ENCODE measurements at regions not wholly inside any gene's neighbourhood (a gene's known extent, or its start where the extent isn't known, plus 50 kb on each side); places are given as distances from the start of the nearest gene placed in this dataset.

GRCh38 chr17:33854596-33854995, 400.5 kb upstream of the CCL2 start:
- no peak for DNase-seq (ENCODE audit: low read depth)
- Histone ChIP-seq H3K36me3 (ENCODE audit: control insufficient read depth, insufficient read depth, low read length) (no peaks in the 10 kb centered on the region), H3K4me3 (ENCODE audit: low read depth, low read length) (no peak overlapping the region), H3K27me3 (ENCODE audit: control insufficient read depth, insufficient read depth, low read length) (no peaks in the 10 kb centered on the region)
- TF ChIP-seq CTCF (IDR thresholded peaks at IDR 0.05; ENCODE audit: insufficient read depth, low read depth, low read length) = no peak
- POLR2A ChIA-PET = no interaction called here
- CTCF ChIA-PET = no interaction called here

GRCh38 chr17:33858121-33858520, 397.0 kb upstream of the CCL2 start:
- TF ChIP-seq CTCF (IDR thresholded peaks at IDR 0.05; ENCODE audit: insufficient read depth, low read depth, low read length) = no peak
- no peaks in the 10 kb centered on the region for H3K27me3 ChIP-seq (ENCODE audit: control insufficient read depth, insufficient read depth, low read length)
- H3K36me3 ChIP-seq (ENCODE audit: control insufficient read depth, insufficient read depth, low read length) = no peaks in the 10 kb centered on the region
- POLR2A ChIA-PET = no interaction called here
- no peak for DNase-seq (ENCODE audit: low read depth)
- H3K4me3 ChIP-seq (ENCODE audit: low read depth, low read length) = no peak overlapping the region
- CTCF ChIA-PET = no interaction called here

GRCh38 chr17:33858682-33859081, 396.4 kb upstream of the CCL2 start:
- no peaks in the 10 kb centered on the region for H3K36me3 ChIP-seq (ENCODE audit: control insufficient read depth, insufficient read depth, low read length)
- no peak overlapping the region for H3K4me3 ChIP-seq (ENCODE audit: low read depth, low read length)
- CTCF ChIA-PET = no interaction called here
- TF ChIP-seq CTCF (IDR thresholded peaks at IDR 0.05; ENCODE audit: insufficient read depth, low read depth, low read length) = no peak
- POLR2A ChIA-PET = no interaction called here
- DNase-seq (ENCODE audit: low read depth) = no peak
- no peaks in the 10 kb centered on the region for H3K27me3 ChIP-seq (ENCODE audit: control insufficient read depth, insufficient read depth, low read length)

GRCh38 chr17:33862772-33863602, 392.1 kb upstream of the CCL2 start:
- no peaks in the 10 kb centered on the region for H3K36me3 ChIP-seq (ENCODE audit: control insufficient read depth, insufficient read depth, low read length)
- ChIA-PET CTCF (no interaction called here), POLR2A (no interaction called here)
- no peaks in the 10 kb centered on the region for H3K27me3 ChIP-seq (ENCODE audit: control insufficient read depth, insufficient read depth, low read length)
- no peak overlapping the region for H3K4me3 ChIP-seq (ENCODE audit: low read depth, low read length)
- DNase-seq (ENCODE audit: low read depth) = no peak
- no peak for TF ChIP-seq CTCF (IDR thresholded peaks at IDR 0.05; ENCODE audit: insufficient read depth, low read depth, low read length)

- TF ChIP-seq CTCF (IDR thresholded peaks at IDR 0.05; ENCODE audit: insufficient read depth, low read depth, low read length) = no peak
- no peak for DNase-seq (ENCODE audit: low read depth)
- POLR2A ChIA-PET = interaction anchor here (0.6 kb wide), 1 partner anchor 115 kb away, joined by 4 read pairs; no protein-coding TSS in a partner anchor
- no peak overlapping the region for H3K4me3 ChIP-seq (ENCODE audit: low read depth, low read length)
- CTCF ChIA-PET = no interaction called here
- H3K27me3 ChIP-seq (ENCODE audit: control insufficient read depth, insufficient read depth, low read length) = no peaks in the 10 kb centered on the region
- H3K36me3 ChIP-seq (ENCODE audit: control insufficient read depth, insufficient read depth, low read length) = no peaks in the 10 kb centered on the region
These were observed 390.3 kb upstream of the CCL2 start for GRCh38 chr17:33864758-33865229.
